GM21515 (cell line): ENCODE measurements at regions not wholly inside any gene's neighbourhood (a gene's known extent, or its start where the extent isn't known, plus 50 kb on each side); places are given as distances from the start of the nearest gene placed in this dataset.
A peak's percentile ranks its signal among the peaks of the same experiment; 100 is the strongest.
"Not testable (repeated sequence)": the region's sequence is repeated elsewhere in the genome, so short reads cannot be mapped to it uniquely, and the experiment has no call there.

Experiments used
- ATAC-seq: cut with Tn5 transposase; IDR thresholded peaks from one replicate; pipeline ENCODE4 v1.9.1; 2021; ENCODE audit not compliant: unreplicated experiment

DNA sequence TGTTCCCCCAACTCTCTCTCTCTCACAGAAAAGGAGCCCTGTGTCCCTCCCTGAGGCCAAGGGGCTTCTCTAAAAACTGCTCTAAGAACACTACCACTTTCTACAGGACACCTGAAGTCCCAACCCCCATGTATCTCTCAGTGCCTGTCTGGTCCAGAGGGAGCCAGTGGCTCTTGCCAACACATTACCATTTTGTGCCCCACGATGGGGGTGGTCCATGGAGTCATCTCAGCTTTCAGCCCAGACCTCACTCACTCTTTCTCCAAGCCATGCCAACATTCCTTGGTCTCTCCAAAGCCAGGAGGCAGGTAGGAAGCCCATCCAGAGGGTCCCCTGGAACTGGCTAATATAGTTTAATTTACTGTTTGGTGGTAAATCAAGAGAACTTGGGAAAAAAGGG lies 962.1 kb upstream of the DEFB115 start:
- ATAC-seq = not testable (repeated sequence)

DNA sequence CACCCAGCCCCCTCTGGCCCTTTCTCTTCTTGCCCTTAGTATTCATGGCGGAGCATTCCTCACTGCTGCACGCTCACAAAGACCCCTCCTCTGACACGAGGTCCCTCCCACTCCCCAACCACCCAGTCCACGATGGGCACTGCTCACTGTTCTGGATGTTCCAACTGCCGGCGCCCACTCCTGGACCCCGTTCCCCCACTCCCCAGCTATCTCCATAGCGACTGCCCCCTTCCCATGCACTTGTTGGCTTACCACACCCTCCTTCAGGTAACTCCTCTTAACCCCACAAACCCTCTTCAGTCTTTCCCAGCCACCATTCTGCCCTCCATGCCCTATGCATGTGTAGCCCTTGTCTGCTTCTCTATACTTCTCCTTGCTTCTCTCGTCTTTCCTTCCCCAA lies 961.5 kb upstream of the DEFB115 start:
- ATAC-seq = not testable (repeated sequence)

DNA sequence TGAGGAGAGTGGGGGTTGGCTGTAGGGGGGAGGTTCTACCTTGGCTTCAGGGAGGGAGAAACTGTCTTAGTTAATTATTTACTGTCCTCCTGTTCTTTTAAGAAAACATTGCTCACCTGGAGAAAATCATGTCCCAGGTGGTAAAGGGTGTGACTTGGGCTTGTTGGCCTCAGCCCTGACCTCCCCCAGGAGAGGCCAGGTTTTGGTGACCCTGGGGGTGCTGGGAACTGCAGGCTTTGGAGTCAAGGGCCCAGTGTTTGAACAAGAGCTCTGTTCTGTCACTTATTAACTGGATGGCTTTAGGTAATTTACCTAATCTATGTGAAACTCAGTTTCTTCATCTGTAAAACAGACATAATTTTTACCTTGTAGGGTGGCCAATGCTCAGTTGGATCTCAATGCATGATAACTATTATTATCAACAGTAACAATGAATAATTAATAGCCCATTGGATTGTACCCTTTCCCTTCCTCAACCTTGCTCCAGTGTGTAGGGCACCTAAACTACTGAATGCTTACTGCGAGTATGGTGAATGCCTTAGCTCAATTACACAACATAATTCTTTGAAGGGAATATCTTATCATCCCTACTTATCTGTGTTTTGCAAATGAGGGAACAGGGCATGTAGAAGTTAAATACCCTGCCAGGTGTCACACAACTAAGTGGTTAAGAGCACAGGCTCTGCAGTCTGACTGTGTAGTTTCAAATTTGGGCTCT lies 959.4 kb upstream of the DEFB115 start:
- not testable (repeated sequence) for ATAC-seq

DNA sequence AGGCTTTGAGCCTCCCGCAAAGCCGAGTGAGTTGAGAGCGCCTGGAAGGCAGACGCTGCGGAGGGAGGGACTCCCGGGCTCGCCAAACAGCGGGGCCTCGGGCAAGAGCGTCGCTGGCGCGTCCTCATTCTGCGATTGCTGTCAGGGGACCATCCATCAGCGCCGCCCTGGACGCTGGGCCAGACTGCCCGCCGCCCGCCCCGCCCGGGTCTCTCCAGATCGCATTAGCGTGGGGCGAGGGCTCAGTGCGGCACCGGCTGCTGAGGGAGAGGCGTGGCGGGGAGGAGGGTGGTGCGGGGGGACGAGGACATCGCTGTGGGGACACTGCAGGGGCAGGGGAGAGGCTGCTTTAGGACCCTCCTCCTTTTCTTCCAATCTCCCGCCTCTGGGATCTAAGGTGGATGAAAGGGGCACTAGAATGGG lies 957.2 kb upstream of the DEFB115 start:
- ATAC-seq = not testable (repeated sequence)

DNA sequence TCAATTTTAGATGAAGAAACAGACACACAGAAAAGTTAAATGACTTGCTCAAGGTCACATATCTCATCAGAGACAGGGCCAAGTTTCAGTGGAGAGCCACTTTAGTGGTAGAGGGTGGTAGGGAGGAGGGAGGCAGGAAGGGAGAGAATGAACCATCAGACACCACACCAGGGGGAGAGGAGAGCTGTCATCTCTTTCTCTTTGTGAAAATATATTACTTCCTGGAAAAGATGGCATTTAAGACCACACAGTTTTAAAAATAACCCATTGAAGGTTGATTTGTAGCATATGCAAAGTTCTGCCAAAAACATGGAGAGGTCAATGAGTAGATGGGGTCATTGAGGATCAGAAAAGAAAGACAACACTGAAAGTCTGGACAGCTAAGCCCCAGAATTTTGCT lies 954.7 kb upstream of the DEFB115 start:
- not testable (repeated sequence) for ATAC-seq

DNA sequence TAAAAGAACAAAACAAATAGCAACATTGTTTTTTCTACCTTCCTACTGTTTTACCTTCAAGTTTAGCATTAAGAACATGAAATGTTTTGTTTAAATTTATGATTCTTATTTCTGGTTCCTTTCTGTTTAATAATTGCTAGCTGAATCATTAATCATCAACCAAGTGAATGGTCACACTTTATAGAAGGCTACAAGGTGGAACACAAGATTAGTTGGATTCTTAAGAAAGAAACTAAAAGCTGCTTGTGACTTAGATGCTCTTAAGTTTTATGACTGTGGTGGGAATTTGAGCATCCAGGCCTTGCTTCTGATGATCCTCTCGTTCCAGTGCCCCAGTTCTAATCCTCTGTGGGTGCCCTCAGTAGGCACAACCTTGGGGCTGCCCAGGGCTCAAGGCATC lies 947.5 kb upstream of the DEFB115 start:
- not testable (repeated sequence) for ATAC-seq

DNA sequence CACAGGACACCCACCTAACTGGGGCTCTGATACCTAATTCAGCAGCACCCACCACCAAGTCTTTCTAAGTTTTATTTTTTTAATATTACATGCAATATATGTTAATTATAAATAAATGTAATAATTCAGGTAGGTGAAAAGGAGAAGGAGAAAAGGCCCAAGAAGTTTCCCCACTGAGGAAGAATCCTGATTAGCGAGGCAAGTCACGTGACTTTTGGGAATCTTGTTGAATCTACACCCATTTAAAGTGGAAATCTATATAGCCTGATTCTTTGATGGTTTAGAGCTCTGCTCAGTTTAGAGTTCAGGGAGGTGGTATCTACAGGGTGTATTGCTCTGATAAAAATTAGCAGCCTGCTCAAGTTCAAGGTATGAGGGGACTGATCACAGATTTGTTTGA lies 947.1 kb upstream of the DEFB115 start:
- ATAC-seq = not testable (repeated sequence)

DNA sequence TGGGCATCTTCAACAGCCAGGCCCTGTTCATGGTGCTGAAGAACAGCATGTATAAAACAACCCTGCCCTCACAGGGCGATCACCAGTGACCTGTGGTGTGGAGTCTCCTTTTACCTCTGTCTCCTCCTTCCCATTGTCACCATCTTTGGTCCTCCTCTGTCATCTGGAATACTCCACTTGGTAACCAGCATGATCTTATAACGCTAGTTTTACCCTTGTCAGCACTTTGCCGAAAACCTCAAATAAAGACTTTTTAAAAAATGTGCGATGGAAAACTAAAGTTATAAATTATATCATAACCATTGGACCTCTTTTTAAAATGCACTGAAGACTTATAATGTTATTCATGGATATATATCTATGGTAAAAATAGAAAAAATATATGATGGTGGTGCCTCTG lies 945.2 kb upstream of the DEFB115 start:
- not testable (repeated sequence) for ATAC-seq

DNA sequence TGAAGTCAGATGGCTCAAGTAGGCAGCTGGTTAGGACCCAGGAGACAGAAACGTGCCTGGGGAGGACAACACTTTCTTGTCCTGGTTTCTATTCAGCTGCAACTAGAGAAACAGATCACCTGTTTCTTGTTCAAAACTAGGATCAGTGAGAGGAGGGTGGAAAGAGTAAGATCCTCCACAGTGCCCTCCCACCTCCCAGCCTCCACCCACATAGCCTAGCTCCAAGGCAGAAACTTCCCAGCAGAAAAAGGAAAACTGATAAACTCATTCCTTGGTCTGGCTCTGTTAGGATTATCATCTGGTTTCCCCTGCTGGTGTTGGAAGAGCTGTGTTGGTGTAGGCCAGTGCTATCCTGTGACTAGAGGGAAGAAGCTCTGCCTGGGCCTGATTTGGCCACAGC lies 943.8 kb upstream of the DEFB115 start:
- ATAC-seq = not testable (repeated sequence)

DNA sequence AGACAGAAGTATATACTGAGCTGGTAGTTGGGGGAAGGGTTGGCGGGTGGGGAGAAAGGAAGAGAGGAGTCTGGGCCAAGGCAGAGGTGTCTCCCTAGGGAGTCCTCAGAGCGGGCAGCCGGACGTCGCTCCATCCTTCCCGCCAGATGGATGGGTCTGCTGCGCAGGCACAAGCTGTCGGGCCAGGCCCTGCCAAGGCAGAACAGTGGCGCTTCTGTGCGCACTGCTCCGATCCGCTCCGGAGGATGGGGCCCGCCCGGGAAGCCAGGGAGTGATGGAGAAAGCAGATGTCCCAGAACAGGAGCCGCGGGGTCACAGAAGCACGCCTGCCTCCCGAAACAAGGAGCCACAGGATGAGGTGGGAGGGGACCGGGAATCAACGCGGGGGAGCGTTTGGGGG lies 941.4 kb upstream of the DEFB115 start:
- ATAC-seq = not testable (repeated sequence)

DNA sequence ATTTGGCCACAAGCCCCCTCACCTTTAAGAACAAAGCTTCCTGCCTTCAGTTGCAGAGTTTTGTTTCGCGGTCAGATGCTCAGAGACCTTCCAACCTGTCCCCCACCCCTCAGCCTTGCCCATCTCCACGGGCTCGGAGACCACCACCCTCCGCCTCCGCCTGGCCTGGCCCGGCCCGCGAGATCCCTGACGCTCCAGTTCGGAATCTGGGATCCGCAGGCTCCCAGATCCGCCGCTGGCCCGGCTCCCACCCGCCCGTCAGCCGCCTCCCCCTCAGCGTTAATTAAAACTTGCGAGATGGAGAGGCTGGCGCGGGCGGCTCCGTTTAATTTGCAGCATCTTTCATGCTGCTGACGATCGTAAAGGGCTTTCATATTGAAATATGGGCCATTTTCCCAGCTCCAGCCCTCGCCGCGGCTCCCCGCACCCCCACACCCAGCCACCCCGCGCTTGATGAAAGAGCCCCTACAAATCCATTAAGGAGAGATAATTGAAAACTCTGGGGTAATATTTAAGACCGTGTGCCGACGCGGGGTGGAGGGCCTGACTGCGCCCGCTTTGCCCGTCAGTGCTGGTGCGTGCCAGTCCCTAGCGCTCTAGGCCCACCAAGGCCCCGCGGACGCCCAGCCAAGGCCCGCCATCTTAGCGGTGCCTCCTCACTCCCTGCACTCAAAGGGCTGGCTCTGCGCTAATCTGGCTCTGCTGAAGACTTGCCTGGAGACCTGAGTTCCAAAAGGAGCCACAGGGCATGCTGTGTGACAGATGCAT lies 940.7 kb upstream of the DEFB115 start:
- ATAC-seq = not testable (repeated sequence)

DNA sequence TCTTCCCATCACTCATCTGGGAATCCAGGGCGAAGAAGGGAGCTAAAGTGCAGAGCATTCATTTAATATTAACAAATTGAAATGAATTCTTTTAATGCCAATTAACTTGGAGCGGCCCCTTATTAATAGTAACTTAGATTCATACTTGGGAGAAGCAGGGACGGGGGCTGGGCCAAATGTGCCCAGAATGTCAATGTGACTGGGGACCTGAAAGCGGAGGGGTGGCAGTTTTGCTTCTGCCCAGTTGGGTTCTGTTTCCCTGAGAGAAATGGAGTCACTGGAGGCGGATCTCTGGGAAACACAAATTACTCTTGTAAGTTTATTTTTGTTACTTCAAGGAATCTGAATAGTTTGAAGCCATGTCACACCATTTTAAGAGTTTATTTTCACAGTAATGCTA lies 923.7 kb upstream of the DEFB115 start:
- not testable (repeated sequence) for ATAC-seq

DNA sequence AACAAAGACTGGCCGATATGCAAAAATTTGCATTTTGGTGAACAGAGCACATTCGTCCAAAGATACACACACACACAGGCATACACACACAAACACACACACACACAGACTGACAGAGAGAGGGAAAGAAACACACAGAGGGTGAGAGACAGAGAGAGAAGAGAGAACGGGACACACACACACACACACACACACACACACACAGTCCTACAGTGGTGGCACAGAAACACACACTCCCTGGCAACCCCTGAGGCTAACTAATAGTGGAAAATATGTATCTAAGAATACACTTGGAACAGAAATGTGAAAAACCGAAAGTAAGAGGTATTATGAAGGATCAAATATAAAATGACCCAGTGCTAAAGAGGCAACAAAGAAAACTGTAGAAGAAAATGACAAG lies 919.9 kb upstream of the DEFB115 start:
- not testable (repeated sequence) for ATAC-seq

DNA sequence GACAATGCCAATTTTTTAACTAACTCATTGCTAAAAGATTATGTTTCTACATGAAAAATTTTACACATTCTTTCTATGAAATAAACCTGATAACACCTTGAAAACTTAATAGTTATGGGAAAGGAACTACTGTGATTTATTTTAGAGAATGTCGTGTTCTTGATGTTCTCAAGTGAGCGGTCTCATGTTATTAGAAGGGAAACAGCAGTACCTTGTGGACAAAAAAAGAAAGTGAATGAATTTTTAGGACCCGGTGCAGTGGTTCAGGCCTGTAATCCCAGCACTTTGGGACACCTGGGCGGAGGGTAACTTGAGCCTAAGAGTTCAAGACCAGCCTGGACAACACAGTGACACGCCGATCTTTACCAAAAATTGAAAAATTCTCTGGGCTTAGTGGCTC lies 908.5 kb upstream of the DEFB115 start:
- ATAC-seq = not testable (repeated sequence)

DNA sequence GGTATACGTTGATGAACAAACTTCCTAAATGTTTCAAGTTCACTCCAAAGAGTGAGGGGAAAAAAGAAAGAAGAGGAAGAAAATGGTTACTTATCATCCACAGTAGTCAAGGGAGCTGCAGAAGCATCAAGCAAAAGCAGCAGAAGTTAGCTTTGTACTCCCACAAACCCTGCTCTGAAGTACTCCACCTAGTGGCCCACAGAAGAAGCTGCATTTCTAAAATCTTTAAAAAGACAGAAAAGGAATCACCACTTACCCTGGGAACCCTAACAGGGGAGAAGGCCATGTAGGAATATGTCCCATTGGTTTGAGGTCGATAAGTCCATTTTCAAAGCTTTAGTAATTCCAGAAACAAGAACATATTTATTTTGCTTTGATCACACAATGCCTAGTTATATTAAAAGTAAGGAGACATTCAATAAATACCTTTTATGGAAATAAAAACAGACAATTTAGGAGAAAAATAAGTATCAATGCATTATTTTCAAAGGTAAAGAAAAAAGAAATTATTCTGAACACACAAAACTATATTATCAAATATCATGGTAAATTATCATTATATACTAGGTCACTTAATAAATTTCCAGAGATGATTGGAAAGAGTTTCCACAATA lies 900.5 kb upstream of the DEFB115 start:
- not testable (repeated sequence) for ATAC-seq

DNA sequence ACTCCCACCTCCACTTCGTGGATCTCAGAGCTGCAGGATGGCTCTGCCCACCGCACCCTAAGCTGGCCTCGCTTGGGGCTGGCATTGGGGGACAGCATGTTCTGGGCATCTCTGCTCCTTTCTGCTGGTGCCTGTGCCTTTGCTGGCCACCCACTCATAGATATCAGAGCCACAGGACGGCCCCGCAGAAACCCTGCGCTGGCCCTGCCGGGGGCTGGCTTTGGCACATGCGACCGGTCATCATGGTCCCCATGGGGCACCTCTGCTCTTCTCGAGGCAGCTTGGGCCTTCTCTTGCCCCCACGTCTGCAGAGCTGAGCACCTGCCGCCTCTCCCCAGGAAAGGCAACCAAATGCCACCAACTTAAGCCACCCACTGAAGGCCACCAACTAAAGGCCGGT lies 895.7 kb upstream of the DEFB115 start:
- ATAC-seq = not testable (repeated sequence)

DNA sequence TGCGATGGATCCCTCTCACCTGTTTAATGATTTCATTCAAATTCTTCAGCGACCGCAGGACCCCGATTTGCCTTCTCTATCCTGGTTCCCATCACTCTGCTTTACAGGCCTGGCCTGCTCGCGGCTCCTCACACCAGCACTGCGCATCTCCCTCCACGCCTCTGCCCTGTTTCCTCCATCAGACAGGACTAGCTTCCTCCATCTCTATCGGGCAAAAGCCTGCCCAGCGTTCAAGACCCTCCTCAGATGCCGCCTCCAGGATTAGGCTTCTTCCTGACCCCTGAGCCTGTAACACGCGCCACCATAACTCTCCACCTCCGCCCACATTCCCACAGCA lies 881.1 kb upstream of the DEFB115 start:
- ATAC-seq = not testable (repeated sequence)

DNA sequence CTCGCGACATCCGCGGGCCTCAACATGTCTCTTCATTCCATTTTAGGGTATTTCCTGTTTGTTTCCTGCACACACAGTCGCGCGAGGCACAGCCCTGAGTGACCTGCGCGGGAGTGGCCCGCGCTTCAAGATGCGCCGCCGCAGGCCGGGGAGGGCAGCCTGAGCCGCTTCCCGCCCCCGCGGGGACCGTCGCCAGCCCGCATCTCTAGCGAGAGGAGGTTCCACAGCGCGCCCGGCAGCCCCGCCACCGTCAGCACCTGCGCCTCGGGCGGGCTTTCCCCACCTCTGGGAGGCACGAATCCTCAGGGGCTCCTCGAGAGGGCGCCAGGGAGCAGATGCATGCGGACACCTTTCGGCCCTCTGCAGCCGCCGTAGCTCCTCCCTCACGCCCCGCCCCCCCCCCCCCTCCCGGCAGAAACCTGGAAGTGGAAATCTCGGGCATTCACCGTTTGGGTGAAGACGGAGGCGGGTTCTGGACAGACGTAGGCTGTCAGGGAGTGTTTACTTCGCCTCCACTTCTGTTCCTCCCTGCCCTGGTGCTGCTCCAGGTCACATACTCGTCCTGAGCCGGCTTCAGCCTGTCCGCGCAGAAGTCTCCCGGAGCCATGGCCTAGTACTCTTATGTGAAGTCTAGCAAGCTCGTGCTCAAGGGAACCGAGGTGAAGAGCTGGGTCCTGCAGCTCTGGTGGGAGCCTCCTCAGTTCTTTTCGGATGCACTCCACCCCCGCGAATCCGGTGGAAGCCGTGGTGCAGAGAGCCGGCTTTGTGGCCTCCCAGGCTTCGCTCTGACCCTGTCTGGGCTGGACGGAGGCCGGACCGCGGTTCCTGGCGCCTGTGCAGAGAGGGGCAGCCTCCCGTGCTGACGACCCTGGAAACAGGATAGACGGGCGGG lies 880.5 kb upstream of the DEFB115 start:
- ATAC-seq = peak; percentile 95

DNA sequence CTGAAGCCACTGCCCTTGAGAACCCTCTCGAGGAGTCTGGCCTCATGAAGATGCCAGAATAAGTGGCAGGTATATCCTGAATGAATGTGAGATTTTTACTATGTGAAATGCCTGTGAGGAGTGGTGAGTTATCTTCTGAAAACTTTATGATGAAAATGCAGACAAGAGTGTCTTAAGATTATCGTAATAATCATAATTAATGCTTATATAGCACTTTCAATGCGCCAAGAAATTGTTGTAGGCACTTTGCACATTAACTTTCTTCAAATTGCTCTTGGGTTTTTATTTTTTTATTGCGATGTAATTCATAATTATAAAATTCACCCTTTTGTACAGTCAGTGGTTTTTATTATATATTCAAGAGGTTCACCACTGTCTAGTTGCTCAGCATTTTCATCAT lies 879.1 kb upstream of the DEFB115 start:
- not testable (repeated sequence) for ATAC-seq

DNA sequence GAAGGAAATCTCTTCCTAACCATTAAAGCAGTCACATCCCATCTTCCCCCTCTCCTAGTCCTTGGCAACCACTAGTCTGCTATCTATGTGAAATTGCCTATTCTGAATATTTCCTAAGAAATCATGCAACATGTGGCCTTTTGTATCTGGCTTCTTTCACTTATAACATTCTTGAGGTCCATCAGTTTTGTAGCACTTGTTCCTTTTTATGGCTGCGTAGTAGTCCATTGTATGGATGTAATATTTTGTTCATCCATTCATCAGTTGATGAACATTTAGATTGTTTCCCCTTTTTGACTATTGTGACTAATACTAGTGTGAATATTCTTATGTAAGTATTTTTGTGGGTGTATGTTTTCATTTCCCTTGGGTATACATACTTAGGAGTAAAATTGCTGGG lies 878.7 kb upstream of the DEFB115 start:
- ATAC-seq = not testable (repeated sequence)

DNA sequence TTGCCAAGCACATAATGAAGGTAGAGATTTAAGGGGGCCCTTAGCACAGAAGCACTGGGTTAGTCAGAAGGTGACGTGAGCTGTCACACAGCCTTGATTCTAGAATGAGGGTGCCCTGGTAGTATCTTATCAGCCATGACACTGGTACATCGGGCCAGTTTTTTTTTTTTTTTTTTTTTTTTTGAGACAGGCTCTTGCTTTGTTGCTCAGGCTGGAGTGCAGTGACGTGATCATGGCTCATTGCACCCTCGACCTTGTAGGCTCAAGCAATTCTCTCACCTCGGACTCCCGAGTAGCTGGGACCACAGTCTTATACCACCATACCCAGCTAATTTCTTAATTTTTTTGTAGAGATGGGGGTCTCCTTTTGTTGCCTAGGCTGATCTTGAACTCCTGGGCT lies 872.6 kb upstream of the DEFB115 start:
- ATAC-seq = not testable (repeated sequence)
